HT-29 (cell line): ENCODE measurements at regions not wholly inside any gene's neighbourhood (a gene's known extent, or its start where the extent isn't known, plus 50 kb on each side); places are given as distances from the start of the nearest gene placed in this dataset.

Source experiments
- DNase-seq: peaks from one replicate; pipeline ENCODE4 v3.0.0-alpha.2; 2015; ENCODE audit warnings: low spot score

DNA sequence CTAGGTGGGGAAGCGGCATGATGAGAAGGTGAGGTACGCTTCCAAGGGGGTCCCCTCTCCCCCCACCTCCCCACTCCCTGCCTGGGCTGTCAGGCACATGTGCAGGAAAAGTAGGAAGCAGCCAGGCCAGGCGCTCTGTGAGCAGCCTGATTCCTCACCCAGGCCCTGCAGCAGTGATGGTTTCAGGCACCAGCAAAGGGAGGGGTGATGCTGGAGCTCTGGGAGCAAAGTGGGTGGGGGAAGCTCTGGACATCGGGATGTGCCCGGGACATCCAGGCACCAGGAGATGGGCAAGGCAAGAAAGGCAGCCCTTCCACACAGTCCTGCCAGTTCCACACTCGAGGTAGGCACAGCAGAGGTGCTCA is 106.1 kb downstream of the CRYAA start:
- no peak for DNase-seq

DNA sequence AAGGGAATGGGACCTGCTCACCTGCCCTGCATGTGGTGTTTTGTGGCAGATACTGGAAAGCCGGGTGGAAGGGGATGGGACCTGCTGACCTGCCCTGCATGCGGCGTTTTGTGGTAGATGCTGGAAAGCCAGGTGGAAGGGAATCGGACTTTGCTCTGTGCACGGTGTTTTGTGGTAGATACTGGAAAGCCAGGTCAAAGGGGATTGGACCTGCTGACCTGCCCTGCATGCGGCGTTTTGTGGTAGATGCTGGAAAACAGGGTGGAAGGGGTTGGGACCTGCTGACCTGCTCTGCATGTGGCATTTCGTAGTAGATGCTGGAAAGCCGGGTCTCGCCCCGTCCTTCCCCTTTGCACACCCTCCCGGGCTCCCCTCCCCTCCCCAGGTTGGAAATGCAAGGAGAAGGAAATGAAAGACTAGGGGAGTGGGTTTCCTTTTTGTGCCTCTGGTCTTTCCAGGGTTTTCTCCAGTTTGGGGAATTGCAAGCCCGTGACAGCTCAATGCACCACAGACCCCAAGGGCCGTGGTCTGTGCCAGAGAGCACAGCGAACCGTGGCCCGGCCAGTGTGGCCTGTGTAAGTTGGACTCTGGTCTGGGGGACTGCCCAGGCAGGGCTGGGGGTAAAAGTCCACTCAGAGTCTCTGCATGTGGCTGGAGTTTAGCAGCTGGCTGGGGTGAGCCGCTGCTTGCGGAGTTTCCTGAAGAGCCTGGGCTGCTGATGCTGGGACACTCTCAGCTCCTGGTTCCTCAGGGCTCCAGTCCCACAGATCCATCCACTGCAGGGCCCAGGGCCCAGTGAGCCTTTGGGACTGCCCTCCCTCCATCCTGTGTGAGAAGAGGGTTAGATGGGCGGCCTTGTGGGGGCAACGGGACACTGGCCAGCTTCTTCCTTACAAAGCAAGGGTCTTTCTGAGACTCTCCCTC is 105.5 kb downstream of the CRYAA start:
- DNase-seq: no peak

DNA sequence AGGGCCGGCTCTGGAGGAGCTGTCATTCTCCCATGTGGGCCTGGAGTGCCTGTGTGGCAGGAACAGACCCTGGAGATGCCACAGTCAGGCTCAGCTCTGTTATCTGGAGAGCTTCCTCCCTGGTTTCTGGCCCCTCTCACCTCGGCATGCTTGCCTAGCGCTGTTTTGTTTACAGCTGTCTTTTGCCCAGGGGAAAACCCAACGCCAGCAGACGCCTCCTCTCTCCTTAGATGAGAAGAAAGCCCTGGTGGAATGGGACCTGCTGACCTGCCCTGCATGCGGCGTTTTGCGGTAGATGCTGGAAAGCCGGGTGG is 104.9 kb downstream of the CRYAA start:
- DNase-seq: no peak

DNA sequence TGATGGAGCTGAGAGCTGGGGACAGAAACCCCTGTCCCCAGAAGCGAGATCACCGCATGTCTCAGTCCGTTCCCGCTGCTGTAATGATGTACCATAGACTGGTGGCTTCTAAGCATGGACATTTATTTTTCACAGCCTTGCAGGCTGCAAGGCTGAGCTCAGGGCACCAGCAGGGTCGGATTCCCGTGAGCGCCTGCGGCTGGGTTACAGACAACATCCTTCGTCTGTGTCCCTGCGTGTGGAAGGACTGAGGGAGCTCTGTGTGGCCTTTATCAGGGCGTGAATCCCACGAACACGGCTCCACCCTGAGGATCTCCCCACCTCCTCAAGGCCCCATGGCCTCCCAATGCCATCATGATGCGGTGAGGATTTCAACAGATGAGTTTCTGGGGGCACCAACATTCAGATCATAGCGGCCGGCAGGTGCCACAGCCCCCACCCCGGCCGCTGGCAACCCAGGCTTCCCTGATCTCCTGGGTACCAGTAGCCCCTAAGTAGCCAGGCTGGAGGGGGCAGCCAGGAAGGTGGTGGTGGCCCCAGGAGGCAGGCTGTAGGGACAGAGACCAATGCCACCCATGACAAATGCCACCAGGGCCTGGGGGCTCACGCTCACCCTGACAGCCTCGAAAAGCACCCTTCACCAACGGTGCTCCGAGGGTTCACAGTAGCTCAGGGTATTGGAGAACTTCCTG is 104.4 kb downstream of the CRYAA start:
- DNase-seq: no peak

DNA sequence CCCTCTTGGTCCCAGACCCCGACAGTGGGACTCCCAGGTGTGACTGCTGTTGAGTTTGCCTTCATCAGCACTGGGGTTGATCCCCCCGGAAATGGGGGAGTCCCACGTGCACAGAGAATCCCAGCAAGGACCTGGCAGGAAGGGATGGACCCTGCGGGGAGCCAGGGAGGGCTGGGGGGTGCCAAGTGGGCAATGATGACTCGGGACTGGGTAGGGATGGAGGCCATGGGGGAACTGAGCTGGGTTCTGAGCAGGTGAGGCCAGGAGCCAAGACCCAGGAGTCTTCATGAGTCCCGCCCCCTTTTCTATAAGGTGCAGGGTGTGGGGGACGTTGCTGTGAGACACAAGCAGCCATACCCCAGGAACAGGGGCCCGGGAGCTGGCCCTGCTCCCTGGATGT is 103.8 kb downstream of the CRYAA start:
- DNase-seq: no peak

DNA sequence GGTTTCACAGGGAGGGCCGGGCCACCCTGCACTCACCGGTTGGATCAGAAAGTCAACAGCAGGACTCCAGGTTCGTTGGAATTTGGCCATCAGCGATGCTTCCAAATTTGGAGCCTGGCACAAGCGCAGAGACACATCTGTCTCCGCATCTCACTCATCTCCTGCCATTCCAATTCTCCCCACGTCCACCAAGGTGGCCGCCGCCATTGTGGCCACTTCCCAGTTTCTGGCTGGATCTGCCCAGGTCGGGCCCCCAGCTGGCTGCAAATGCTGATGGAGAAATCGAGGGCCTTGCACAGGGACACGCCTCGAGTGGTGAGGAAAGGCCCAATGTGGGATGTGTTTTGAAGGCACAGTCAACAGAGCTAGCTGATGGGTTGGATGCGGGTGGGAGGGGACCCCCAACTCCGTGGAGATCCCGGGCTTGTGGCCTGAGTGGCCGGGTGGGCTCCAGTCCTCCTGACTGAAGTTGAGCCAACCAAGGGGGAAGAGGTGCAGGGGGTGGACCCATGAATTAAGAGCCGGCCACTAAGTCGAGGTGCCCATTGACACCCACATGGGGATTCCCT is 102.7 kb downstream of the CRYAA start:
- no peak for DNase-seq

DNA sequence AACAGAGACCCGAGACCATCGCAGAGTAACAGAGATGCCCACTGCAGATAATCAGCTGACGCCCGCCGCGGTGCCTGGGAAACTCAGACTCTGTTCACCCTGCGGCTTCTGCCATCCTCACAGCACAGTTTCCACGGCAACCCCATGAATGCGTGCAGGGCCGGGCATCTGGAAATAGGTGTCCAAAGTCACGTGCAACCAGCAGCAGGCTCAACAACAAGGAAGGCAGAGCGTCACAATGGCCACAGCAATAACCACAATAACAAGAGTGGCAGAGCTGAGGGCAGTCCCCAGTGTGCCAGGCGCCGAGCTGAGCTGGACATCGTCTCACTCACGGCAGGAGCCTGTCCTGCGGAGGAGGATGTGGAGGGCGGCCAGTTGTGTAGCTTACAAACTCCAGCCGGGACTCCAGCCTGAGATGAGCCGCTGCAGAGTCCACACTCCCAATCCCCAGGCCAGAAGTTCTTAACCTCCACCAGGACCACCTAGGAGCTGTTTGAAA is 102.0 kb downstream of the CRYAA start:
- DNase-seq: no peak

DNA sequence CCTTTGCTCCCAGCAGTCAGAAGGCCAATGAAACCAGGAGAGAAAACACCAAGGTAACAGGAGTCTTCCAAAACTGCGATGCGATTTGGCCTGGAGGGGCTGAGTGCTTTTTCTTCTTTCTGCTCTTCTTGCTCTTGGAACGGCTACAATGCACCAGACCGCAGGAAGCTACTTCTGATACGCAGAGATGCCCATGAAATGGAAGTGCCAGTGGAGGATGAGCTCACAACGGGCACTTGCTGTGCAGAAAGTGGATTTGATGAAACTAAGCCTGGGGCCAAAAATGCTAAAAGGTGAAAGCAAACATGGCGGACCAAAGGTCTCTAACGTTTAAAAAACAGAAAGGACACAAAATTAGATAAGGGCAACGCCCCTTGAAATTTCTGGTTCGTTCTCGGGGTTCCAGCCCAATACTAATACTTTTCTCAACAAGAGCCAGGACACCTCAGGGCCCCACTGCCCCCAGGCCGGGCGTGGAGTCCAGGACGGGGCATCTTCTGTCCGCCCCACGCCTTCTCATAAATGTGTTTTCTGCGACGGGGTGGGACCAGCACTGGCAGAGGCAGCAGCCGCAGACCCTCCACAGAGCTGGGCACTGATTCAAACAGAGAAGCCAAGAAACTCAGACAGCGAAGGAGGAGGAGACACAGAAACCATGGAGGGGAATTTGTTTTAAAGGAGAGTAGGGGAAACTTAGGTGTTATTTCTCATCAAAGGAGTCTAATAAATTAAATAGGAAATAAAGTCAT is 101.3 kb downstream of the CRYAA start:
- DNase-seq: no peak

DNA sequence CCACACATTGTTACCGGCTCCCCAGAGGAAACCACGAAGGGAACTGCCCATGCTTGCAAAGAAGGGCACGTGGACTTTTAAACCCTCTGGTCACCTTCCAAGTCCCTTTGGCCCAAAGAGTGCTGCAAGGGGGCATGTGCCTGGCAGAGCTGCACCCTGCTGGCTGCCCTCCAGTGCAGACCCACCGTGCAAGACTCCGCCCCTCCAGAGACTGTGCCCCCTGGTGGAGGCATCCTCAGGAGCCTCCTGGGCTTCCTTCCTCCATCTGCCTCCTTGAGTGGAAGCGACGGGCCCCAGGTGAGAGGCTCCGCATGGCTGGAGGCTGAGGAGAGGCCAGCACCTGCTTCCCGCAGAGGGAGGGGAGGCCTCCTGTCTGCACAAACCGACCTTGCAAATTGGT is 100.6 kb downstream of the CRYAA start:
- DNase-seq: no peak

DNA sequence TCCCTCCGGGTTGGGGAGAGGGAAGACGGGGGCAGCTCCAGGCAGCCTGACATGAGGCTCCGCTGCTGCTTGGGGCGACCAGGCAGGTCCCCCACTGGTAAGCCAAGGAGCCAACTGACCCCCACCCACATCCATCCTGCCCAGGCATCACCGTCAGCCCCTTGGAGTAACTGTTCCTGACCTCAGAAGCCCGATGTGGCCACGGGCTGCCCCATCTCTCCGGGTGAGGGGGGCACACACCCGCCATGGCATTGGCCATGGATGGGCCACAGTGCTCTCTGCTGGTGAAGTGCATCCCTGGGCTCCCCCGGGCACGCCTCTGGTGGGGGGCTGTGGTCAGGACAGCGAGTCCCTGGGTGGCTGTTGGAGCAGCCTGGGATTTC is 100.0 kb downstream of the CRYAA start:
- DNase-seq: no peak

DNA sequence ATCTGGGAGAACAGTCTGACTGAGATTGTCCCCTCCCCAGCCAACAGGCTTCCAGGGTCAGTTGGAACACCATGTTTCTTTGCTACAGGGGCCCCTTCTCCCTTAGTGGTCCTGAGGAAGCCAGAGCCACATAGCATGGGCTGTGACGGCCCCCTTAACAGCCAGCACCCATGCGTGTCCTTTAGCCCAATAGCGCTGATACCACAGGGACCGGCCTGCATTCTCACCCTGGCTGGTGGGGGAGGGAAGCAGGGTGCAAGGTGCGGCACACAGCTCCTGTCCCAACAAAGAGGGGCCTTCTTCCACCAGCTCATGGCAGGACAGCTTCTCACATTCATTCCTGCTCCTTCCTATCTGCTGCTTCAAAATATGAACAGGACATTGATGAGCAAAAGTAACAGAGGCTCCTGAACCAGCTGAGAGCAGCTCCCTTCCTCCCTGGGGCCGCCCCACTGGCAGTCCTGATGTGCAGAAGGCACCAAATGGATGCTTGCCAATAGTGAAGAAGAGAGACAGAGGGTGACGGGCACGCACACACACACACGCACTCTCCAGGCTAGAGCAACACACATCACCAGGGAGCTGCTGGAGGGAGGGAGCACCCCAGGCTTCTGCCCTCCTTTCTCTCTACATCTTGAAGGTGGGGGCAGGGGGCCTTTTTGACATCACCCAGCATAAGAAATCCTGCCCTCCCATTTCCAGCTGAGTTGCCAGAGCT is 99.4 kb downstream of the CRYAA start:
- no peak for DNase-seq

DNA sequence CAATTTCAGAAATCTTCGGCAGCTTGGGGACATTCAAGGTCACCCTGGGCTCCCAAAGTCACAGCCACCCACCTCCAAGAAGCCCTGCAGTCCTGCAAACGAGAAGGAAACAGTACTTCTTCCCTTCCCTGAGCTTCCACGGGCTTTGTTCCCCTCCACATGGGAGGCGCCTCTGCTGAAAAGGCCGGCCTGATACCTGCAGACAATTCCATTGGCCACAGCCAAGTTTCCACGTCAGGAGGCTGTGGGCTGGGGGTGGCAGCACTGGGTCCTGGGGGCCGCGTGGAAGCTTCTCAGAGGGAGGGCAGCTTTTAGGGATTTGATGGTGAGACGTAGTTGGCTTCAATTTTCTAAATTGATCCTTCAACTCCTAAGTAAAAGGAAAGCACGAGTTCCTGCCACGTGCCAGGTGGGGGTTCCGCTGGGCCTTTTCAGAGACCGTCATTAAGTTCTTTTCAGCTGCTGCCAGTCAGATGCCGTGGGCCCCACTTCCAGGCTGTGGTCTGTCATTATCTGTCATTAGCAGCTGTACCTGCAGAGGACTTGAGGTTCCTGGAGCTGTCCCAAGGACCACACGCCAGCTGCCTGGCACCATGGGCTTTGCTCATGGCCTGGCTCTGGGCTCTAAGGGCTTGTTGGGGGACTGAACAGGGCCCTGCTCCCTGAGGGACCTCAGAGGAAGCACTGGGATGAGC is 98.7 kb downstream of the CRYAA start:
- no peak for DNase-seq

DNA sequence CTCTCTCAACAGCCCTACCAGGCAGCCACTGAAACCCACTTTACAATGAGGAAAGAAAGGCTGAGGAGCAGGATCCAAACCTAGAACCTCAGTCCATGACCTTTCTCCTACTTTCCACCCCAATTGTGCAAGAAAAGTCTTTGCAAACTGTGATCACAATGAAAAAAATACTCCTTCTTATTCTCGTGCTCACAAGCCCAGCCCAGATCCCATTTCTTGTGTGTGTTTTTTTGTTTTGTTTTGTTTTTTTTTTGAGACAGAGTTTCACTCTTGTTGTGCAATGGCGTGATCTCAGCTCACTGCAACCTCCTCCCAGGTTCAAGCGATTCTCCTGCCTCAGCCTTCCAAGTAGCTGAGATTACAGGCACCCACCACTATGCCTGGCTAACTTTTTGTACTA is 97.7 kb downstream of the CRYAA start:
- no peak for DNase-seq

DNA sequence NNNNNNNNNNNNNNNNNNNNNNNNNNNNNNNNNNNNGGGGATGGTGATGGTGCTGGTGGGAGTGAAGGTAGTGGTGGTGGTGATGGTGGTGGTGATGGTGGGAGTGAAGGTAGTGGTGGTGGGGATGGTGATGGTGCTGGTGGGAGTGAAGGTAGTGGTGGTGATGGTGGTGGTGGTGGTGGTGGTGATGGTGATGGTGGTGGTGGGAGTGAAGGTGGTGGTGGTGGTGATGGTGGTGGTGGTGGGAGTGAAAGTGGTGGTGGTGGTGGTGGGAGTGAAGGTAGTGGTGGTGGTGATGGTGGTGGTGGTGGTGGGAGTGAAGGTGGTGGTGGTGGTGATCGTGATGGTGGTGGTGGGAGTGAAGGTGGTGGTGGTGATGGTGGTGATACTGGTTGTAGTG is 93.6 kb downstream of the CRYAA start:
- DNase-seq: no peak
